K562 (cell line): ENCODE measurements at regions not wholly inside any gene's neighbourhood (a gene's known extent, or its start where the extent isn't known, plus 50 kb on each side); places are given as distances from the start of the nearest gene placed in this dataset.

Experiments used
- CEBPB ChIP-seq: fragments of 450-650 bp; IDR thresholded peaks from 2 replicates; pipeline ENCODE4 v1.6.1; 2016; ENCODE audit warnings: missing genetic modification characterization, missing compliant biosample characterization
- CEBPG ChIP-seq, 3 experiments: fragments of 200-800 bp in 1 of 3; sonication (Bioruptor generic) in 1 of 3; sonication (generic) in 1 of 3; formaldehyde crosslinking in 1 of 3; IDR thresholded peaks in 2 of 3; conservative IDR thresholded peaks in 1 of 3; 2 replicates each; pipeline versions ENCODE4 v1.6.1 to v1.8.0; 2016 to 2022; ENCODE audit warnings: missing compliant biosample characterization in 2 of 3, missing genetic modification characterization in 2 of 3, mild to moderate bottlenecking in 1 of 3, missing genetic modification reagents in 1 of 3
- CHD7 ChIP-seq: fragments of 200-600 bp; sonication (generic); IDR thresholded peaks from one replicate; pipeline ENCODE4 v1.6.1; 2012; ENCODE audit warnings: mild to moderate bottlenecking, low read depth, low read length, inconsistent platforms
- E2F5 ChIP-seq: sonication (generic); formaldehyde crosslinking; IDR thresholded peaks from 2 replicates; pipeline ENCODE4 v1.8.0; 2022; ENCODE audit warnings: mild to moderate bottlenecking, missing genetic modification reagents
- E4F1 ChIP-seq: fragments of 250-450 bp; sonication (Bioruptor Pico); IDR thresholded peaks from 2 replicates; pipeline ENCODE4 v1.5.0; 2021; ENCODE audit warnings: mild to moderate bottlenecking, borderline replicate concordance
- SNIP1 ChIP-seq: fragments of 450-650 bp; IDR thresholded peaks from 2 replicates; pipeline ENCODE4 v1.7.1; 2017; ENCODE audit warnings: low read depth, mild to moderate bottlenecking

GRCh38 chr5:104128348-104128747, 565.8 kb upstream of the NUDT12 start (continued):
- TF ChIP-seq CHD7 (no peak), CEBPB (tag) (peak; percentile 79), E4F1 (CRISPR knock-in tag) (no peak), E2F5 (CRISPR knock-in tag) (no peak), CEBPG (CRISPR knock-in tag; IDR thresholded peaks at IDR 0.05) (no peak), CEBPG (tag; conservative IDR thresholded peaks at IDR 0.05 in 1 of 2, IDR thresholded peaks at IDR 0.05 in 1 of 2) (peak; percentile 19 to 91; a peak in 3 of 4 replicates), SNIP1 (no peak)
